Activated CD4-positive, alpha-beta T cell treated with anti-CD3 and anti-CD28 coated beads, Interleukin-2, amount 50 U/mL, for 1 hour (primary cell): ENCODE measurements at regions not wholly inside any gene's neighbourhood (a gene's known extent, or its start where the extent isn't known, plus 50 kb on each side); places are given as distances from the start of the nearest gene placed in this dataset.

ENCODE experiments used
- DNase-seq: peaks from one replicate; pipeline ENCODE4 v3.0.0-alpha.2; 2020

DNA sequence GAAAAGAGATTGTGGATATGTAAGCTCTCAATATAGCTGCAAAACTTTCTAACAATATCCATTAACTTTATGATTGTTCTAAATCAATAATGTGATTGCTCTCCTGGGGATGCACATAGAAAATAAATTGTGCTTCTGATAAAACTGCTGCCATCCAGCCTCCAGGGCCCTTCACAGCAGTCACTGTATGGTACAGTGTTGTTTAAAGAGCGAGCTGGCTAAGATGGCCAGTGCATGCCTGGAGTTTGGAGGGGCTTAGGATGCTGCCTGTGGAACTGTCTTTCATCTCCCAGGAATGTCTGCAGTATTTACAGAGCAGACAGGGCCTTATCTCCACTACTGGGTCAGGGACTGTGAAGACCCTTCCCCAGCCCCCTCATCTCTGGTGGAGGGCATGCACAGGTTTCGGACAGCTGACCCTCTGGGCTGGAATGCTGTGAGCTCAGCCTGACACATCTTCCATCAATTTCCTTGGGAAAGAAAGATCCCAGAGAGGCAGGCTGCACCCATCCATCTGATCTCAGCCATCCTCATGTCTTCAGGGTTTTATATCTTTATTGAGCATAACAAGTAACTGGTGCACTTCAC, 137.0 kb downstream of the PLPP3 start:
- no peak for DNase-seq

DNA sequence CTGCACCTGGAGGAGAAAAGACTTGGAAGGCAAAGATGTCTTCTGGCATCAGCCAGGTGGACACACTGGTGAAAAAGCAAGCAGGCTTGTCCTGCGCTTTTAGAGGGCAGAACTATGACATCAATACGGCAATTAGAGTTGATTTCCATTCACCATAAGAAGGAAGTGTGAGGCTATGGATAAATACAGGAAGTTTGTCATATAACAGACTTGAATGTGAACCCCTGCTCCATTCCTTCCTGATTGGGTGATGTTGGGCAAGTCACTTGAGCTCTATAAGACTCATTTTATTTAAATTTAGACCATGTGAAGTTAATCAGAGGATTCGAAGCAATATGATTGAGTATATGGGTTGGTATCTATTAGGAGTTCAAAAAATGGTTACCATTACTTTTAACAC, 137.8 kb downstream of the PLPP3 start:
- DNase-seq = no peak

DNA sequence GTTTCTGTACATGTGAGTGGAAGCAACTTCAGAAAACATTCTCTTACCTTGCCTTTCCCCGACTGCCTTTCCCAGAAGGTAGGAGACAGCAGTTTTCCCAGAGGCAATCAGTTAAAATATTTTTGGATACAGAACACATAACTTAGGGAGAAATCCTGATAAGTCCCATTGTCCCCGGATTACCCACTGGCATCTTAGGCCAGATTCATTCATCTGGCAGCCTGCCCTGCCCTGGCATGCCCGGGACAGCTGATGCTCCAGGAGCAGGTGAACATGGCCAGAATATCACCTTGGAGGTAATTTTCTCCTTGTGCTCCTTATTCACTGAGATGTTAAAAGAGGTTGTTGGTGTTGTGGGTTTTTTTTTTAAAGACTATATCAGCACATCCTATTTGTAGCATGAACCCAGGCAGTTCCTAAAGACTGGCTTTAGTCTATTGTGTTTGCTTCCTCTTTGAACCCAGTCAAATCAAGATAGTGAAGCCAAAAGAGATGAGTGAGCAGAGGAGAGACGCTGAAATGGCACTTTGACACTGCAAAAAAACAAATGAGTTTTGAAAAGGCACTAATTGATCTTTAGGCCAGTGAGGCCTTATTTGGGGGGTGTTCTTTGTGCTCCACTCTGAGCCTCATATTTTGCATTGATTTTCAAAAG, 139.6 kb downstream of the PLPP3 start:
- no peak for DNase-seq

DNA sequence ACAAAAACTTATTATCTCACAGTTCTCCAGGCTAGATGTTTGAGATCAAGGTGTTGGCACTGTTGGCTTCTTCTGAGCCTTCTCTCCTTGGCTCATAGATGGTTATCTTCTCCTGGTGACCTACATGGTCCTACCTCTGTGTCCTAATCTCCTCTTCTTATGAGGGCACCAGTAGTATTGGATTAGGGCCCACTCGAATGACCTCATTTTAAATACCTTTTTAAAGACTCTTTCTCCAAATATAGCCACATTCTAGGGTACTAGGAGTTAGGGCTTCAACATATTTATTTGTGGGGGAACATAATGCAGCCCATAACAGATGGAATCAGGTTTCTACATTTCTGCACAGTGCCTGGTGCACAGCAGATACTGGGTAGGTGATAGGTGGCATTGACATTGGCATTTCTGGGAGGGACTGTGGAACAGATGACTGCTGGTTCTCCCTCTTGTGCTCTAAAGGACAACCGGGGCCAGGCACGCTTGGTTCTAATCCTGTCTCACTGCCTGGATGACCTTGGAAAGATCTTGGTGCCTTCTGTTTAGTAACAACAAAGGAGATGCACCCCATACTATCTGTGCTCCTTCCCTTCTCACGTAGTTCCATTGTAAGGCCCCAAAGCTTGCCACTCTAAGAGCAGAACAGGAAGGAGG, 140.3 kb downstream of the PLPP3 start:
- no peak for DNase-seq

DNA sequence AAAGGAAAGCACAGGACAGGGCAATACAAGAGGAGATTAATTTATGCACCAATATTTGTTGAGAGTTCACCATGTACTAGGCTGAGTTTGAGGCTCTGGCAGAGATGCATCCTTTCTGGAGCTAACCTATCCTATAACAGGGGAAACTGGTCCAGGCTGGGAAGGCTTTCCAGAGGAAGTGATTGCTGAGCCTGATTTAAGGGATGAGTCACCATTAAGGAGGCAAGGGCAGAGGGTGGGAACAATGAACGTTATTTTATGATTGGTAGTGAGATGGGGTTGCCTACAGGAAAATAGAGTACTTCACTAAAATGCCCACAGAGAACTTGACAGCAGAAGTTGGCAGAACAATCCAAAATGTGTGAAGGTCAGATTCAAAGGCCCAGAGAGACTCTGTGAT, 141.4 kb downstream of the PLPP3 start:
- DNase-seq = no peak

DNA sequence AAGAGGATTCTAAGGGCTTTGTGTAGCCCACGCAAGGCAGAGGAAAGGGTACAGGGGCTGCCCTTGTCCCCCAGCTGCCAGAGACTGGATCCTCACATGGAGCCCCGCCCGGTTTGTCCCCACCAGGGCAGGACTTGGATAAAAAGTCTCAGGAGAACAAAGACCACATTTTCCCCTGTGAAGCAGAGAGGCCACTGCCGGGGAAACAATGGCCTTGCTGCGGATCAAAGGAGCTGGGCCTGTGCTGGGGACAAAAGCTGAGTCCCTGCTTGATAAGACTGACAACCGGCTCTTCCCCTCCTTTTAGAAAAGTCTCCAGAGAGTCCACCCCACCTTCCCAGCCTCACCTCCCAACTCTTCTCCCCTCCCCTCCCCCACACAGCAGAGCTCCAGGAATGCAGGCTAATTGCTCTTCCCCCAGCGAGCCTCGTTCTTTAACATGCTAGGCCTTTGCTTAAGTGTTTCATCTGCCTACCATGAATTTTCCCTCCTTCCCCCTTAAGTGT, 142.4 kb downstream of the PLPP3 start:
- no peak for DNase-seq

DNA sequence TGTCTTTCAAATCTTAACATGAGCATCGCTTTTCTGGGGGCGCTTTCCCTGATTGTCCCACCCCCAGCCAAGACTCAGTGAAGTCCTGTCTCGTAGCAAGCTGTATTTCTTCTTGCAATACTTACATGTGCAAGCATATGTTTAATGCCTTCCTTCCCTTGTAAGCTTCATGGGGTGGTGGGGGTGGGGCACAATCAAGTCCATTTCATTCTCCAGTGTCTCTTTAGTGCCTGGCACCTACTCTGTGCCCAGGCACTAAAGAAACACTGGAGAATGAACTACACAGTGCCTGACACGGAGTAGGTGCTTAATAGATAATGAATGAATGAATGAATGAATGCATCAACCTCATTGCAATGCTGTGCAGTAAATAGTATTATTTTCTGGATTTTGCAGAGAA, 143.1 kb downstream of the PLPP3 start:
- no peak for DNase-seq

DNA sequence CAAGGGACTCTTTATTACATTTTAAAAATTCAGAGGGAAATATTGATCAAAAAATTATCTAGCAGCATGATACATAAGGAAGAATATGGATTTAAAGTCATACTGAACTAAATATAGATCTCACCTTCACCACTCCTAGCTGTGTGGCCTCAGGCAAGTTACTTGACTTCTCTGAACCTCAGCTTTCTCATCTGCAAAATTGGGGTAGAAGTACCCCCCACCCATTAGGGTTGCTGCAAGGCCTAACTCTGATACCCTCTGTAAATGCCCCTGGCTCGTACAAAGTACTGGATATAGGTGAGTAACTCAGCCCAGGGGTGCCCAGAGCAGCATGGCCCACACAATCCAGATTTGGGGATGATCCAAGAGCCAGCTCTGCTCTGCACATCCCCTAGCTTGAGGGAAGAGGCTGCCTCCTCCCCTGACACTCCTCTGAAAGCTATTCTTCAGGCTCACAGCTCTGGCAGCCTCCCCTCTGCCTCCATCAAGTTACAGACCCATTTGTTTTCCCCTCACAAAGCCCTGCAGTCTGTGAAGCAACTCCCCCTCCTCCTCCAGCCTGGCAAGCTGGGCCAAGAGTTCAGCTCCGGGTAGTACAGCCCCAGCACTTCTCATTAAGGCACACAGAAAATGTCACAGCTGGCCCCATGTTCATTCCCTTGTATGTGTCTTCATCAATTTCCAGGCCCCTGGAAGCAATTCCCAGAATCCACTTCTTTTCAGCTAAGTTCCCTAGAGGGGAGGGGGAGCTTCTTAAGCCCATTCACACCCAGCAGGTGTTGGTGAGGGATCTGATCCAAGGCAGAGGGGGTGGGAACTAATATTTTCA, 143.7 kb downstream of the PLPP3 start:
- DNase-seq = no peak

DNA sequence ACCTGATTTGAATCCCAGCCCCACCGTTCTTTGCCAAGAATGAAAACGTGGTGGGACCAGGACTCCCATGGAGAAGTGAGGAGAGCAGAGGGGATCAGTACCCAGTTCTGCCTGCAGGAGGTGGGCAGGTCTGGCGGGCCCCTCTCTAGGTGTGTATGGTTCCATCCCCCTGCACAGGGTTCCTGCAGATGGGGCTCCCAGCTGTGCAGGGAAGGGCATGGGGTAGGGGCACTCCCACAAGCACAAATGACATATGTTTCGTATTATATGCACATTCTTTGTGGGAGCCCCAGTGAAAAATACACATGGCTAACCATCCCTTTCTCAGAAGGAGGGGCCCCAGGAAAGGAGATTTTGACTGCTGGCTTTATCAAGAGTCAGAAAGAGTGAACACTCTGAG, 144.6 kb downstream of the PLPP3 start:
- DNase-seq = no peak

DNA sequence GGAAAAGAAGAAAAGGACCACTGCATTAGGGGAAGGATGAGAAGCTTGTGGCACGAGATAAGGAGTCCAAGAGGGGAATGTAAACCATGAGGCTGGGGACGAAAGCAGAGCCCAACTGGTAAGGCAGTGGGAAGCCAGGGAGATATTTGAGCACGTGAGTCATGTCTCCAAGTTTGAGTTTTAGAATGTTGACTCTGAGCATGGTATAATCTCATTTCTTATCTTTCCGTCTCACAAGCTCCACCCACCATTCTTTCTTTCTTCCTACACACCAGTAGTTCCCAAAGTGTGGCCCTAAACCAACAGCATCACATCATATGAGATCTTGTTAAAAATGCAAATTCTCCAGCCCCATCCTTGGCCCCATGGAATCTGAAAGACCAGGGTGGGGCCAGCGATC, 145.3 kb downstream of the PLPP3 start:
- no peak for DNase-seq

DNA sequence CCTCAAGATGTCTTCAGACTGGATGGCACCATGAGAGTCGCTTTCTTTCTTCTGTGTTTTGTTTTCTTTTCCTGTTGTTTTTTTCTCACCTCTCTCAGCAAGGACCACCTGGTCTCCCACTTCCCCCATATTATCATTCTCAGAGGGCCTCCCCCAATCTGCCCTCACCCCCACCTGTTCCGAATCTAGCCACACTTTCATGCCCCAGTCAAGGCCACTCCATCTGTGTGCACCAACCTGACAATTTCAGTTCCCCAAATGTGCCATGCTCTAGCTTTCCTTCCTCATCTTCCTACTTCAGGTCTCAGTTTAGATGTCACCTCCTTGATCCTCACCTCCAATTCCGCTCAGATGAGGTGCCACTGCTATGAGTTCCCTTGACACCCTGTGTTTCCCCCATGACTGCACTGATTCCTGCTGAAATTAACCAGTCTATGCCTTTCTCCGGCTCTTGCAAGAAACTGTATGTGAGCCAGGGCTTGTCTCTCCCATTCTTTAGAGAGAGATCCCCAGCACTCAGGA, 146.2 kb downstream of the PLPP3 start:
- DNase-seq = no peak

DNA sequence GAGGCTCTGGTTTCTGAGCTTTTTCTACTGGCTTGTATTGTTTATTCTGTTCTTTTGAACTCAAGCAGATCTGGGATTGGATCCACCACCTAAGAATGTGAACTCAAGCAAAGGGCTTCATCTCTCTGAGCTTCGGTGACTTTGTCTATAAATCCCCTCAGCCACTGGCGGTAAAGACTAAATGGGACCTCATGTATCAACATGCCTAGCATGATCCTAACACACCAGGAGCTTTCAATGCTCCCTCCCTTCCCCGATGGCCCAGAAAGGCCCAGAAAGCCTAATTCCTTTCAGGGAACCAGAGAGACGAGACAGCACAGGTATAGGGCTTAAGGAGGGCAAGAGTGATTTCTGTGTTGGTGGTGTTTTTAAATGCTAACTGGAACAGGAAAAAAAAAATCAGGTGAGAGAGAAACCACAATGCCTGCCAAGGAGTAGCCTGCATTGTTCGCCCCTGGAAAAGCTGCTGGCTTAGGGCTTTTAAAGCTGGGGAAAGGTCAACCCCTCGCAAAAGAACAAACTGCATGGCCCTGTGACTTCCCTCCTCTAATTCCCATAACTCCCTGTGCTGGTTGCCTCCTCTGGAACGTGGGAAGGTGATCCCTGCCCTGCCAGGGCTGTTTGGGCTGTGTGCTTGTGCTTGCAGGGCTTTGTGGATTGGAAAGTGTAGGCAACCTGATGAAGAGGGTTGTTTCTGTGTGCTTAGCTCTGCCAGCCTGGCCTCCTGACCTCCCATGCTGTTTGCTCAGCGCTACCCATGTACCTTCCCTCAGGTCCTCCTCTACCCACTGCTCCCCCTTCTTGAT, 147.0 kb downstream of the PLPP3 start:
- no peak for DNase-seq

DNA sequence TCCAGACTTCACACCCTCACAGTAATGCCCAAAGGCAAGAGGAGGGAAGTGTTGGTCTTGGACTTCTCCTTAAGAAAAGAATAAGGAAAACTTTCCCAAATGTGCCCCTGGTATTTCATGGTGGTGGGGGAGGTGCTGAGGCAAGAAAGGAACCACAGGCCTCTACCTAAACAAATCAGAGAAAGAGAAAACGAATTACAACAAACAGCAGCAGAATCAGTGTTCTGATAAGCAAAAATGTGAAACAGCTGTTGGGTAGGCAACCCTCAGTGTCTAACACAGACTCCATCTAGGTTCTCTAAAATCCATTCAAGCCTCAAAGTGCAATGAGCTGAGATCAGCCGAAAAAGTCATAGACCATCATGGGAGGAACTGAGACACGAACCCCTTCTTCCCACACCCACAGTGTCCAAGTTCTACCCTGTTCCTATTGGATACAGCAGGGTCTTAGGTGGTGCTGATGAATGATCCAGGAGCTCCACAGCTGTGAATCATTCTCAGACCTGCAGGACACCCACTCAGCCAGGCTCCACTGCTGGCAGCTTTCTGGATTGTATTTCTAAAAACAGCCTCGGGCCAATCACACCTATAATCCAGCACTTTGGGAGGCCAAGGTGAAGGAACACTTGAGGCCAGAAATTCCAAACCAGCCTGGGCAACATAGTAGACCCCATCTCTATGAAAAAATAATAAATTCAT, 149.1 kb downstream of the PLPP3 start:
- no peak for DNase-seq

DNA sequence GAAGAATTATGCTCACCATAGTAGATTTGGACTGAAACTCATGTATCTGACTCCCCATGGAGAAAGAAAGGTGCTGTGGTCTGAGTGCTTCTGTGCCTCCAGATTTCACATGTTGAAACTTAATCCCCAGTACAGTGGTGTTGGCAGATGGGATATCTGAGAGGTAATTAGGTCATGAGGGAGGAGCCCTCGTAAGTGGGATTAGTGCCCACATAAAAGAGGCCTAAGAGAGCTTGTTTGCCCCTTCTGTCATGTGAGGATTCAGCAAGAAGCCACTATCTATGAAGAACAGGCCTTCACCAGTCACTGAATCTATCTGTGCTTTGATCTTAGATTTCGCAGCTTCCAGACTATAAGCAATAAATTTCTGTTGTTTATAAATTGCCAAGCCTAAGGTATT, 150.1 kb downstream of the PLPP3 start:
- DNase-seq = no peak

DNA sequence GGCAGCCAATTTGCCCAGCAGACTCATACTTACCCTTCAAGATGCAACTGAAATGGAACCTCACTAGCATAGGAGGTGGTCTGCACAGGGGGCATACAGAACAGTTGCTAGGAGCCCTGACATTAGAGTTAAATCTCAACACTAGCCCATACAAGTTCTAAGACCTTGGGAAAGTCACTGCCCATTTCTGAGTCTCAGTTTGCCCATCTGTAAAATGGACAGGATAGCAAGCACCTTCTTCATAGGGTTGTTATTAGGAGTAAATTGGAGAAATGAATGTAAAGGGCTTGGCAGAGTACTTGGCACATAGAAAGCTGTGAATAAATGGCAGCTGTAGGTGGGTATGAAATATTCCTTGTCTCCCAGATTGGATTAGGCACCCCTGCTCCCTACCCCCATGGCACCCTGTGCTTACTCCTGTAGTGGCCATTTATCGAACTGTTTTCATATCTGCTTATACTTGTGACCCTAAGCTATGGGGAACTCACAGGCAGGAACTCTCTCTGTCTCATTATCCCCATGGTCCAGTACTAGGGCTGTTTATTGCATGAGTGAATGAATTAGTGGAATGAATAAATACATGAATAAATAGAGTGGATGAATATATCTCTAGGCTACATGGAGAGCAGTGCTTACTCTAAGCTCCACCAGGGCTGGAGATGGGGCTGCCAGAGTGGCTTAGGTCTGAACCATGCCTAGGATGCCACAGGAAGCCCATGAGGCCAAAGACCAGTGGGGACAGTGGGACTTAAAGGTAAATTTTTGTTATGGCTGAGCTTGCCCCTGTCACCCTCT, 152.6 kb downstream of the PLPP3 start:
- no peak for DNase-seq

DNA sequence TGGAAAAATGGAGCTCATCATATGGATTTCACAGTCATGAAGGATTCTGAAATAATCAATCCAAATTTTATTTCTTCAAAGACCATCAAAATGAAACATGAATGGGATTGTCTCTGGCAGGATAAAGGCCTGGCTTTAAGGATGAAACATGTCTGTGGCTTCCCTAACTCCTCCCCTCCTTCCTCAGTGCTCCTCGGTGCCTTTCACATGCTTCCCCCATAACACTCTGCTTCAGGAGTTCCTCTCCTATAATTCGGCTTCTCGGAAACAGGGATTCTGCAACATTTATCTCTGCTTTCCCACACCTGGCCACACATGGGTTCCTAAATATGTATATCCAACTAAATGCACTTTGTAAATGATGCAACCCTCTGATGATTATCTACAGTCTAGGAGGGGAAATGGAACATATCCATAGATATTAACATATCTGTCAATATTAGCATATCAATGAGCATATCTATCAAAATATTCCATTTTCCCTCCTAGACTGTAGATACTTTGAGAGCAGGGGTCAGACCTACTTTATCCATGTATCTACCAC, 153.8 kb downstream of the PLPP3 start:
- DNase-seq = no peak

DNA sequence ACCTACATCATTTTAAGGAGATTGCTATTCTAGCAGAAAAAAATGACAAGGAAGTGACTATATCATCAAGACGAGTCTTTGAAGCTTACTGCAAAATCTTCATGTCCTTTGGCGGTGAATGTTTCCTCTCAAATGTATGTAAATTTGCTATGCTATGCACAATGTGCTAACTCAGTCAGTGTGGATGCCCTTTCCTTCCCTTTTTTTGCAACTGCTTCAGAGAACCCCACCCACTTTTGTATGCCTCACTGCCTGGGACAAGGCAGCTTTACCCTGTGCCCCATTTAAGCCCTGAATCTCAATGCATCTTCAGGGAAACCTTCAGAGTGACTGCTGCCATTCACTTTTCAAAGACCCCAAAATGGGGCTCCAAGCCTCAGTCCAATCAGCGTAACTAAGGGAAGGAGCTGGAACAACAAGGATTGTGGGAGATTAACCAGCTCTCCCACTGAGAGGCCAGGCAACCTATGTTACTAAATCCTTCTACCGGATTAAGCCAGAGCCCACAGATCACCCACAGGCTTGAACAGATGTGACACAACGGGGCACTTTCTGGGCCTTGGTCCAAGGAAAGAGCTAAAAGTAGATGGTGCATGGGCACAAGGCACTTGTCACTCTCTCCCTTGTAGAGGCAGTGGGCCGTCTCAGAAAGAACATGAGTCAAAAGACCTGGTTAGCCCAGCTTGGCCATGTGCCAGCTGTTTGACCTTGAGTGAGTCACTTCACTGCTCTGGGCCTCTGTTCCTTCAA, 154.4 kb downstream of the PLPP3 start:
- DNase-seq = no peak

DNA sequence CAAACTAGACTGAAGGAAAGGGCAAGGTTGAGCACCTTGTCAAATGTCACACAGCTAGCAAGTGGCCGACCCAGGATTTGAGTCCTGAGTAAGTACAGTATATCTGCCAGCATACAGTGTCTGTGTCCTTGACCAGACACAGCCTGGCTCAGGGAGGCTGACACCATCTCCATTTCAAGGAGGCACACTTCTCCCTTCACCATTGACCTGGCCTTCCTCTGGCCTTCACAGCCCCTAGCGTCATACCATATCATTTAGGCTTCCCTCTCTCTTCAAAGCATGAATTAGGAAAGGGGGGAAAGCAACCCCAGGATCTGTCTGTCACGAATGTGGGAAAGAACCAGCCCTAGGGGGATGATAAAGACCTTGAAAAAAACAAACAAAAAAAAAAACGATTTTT, 155.6 kb downstream of the PLPP3 start:
- no peak for DNase-seq

DNA sequence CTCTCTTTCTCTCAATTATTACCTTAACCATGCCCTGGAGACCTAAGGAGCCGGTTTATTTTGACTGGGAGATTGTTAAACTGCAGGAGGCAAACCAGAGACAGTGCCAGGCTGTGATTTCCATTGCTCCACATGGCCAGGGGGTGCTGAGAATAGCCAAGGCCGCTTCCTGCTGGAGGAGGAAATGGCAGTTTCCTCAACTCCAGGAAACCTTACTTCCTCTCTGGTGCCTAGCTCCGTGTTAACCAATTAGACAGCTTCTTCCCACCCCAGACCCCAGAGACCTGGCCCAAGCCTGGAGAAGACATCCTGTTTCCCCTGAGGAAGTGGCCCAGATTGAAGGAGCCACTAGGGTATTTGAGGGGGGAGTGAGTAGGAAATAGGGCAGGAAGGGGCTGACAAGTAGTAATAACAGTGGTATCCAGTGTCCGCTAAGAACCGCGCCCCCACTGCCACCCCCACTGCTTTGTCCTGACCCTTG, 161.2 kb downstream of the PLPP3 start:
- DNase-seq = no peak

DNA sequence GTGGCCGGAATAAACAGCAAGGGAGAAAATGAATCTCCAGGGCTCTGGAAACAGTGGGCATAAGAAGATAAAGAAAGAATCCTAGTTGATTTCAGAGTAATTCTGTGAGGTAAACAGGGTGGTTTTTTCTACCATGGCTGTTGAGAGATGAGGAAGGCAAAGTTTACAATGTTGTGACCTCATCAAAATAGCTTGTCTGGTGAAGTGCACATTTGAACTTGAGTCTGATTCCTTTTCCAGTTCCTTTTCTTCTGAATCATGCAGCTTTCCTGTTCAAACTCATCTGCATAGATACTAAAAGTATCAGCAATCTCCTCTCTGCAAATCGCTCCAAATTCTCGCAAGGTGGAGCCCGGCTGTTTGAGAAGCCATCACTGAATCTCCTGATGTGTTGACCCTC, 161.7 kb downstream of the PLPP3 start:
- no peak for DNase-seq
